ENCODE measurements at regions not wholly inside any gene's neighbourhood (a gene's known extent, or its start where the extent isn't known, plus 50 kb on each side); places are given as distances from the start of the nearest gene placed in this dataset.

DNA sequence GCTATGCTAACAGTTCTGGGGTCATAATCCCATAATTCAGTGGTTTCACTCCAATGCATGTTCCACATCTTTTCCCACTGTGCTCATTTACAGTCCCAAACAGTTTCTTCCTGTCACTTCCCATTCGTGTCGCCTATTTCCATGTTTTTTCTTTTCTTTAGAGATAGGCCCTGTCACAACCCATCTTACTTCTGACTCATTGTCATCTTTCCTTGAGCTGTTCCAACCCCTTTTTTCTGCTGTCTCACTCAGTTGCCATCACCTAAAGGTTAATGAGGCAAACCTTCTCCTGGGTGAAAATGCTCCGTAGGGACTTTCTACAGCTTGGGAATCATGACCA lies 814.5 kb downstream of the VGLL3 start:
- no peak for DNase-seq (ENCODE audit: low read depth)
- H3K4me3 ChIP-seq (ENCODE audit: low read depth, low read length): no peak overlapping the region
- TF ChIP-seq, protein P1, sequence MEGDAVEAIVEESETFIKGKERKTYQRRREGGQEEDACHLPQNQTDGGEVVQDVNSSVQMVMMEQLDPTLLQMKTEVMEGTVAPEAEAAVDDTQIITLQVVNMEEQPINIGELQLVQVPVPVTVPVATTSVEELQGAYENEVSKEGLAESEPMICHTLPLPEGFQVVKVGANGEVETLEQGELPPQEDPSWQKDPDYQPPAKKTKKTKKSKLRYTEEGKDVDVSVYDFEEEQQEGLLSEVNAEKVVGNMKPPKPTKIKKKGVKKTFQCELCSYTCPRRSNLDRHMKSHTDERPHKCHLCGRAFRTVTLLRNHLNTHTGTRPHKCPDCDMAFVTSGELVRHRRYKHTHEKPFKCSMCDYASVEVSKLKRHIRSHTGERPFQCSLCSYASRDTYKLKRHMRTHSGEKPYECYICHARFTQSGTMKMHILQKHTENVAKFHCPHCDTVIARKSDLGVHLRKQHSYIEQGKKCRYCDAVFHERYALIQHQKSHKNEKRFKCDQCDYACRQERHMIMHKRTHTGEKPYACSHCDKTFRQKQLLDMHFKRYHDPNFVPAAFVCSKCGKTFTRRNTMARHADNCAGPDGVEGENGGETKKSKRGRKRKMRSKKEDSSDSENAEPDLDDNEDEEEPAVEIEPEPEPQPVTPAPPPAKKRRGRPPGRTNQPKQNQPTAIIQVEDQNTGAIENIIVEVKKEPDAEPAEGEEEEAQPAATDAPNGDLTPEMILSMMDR (conservative IDR thresholded peaks at IDR 0.05; ENCODE audit: low read depth, low read length): no peak

DNA sequence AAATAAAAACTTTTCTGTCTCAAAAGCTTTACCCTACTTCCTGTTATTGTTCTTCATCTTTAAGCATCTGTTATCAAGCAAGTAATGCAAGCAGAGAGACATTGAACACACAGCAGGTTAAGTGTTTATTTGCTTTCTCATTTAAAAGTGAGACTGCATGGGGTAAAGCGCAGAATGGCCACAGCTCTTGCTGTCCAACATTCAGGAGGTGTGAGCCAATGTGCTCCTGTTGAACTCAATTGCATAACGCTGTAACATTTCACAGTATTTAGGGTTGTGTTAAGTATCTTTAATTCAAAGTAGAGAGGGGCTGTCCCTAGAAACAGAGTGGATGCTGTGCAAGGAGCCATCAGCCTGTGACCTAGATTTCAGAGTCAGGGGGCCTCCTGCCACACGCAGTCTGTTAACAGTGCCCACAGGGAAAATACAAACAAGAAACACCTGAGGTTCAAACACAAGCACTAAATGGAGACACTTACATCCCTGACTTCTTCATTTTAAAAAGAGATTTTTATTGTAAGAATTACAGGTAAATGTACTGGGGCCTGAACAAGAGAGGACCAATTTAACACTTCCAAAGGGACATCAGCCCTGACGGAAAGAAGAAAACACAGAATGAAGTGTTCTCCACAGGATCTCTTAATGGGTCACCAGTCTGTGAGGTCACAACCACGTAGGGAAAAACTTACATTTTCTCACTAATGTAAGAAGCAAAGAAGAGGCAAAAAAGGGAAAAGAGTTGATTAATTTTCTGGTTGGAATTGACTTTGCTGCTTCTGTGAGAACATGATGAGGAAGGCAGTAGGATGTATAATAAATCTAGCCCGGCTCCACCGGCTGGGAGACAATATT lies 815.1 kb downstream of the VGLL3 start:
- TF ChIP-seq, protein P1 (conservative IDR thresholded peaks at IDR 0.05; ENCODE audit: low read depth, low read length): no peak
- no peak overlapping the region for H3K4me3 ChIP-seq (ENCODE audit: low read depth, low read length)
- no peak for DNase-seq (ENCODE audit: low read depth)

DNA sequence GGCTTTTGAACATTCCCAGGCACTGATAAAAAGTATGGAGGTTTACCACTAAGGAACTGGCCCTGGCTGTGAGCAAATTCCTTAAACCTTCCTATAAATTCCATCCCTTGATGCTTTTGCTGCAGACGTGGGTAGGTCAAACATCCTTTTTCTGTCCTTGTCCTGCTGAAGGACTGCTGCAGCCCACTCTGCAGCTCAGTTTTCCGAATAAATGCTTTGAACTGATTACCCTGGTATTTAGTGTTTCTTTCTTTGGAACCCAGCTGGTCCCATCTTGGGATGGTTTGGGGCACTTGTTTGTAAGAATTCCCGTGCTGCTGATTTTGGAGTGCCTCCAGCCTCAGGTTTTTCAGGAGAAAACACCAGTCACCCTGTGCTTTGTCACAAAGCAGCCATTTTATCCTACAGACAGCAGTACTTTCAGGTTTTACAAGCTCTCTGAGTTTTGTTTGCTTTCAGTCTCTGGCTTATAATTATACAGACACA lies 815.9 kb downstream of the VGLL3 start:
- DNase-seq (ENCODE audit: low read depth): no peak
- TF ChIP-seq, protein P1 (conservative IDR thresholded peaks at IDR 0.05; ENCODE audit: low read depth, low read length): no peak
- no peak overlapping the region for H3K4me3 ChIP-seq (ENCODE audit: low read depth, low read length)

DNA sequence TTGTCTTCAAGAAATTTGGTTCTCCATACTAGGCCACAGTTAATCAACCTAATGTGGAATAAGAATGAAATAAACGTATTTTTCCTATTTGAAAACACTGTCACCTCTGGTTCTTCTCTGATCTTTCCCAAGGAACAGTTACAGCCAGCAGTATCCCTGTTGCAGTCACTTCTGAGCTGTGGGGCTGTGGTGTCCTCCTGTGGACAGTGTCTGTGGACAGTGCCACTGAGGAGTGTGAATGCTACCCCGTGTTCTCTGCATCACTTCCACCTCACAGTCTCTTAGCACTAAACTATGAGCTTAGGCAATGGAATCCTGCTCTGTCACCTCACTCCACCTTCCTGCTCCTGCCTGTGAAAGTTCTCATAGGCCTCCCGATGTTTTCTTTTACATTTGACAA lies 817.5 kb downstream of the VGLL3 start:
- no peak for DNase-seq (ENCODE audit: low read depth)
- TF ChIP-seq, protein P1 (conservative IDR thresholded peaks at IDR 0.05; ENCODE audit: low read depth, low read length): no peak
- H3K4me3 ChIP-seq (ENCODE audit: low read depth, low read length): no peak overlapping the region

DNA sequence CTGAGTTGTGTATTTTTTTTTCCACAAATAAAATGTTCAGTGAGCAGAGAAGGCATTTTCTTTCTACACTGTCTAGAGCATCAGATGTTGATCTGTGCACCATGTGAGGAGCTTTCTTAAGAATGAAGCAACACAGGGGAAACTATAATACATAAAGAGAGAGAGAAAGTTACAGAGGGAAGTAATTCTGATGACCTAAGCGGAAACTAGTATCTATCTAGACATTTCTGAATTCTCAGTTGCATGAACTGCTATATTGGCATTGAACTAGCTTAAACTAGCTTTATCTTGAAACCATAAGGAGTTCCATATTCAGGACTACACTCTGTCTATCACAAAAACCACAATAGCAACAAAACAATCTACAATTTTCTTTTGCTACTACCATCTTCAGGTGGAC lies 822.4 kb downstream of the VGLL3 start:
- no peak overlapping the region for H3K4me3 ChIP-seq (ENCODE audit: low read depth, low read length)
- no peak for DNase-seq (ENCODE audit: low read depth)
- TF ChIP-seq, protein P1 (conservative IDR thresholded peaks at IDR 0.05; ENCODE audit: low read depth, low read length): no peak

DNA sequence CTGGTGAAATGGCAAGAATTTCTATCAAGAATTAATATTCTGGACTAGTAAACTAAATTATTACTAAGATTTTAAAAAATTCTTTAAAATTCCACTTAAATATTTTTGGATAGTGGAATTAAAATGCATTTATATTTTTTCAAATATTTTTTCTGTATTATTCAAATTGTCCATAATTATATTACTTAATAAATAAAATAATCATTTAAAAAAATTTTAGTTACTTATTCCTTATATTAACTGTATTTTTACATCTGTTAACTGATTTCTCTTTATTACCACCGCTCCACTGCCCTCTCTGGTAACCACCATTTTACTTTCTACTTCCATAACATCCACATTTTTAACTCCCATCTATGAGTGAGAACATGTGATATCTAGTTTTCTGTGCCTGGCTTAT lies 828.4 kb downstream of the VGLL3 start:
- TF ChIP-seq, protein P1 (conservative IDR thresholded peaks at IDR 0.05; ENCODE audit: low read depth, low read length): no peak
- no peak overlapping the region for H3K4me3 ChIP-seq (ENCODE audit: low read depth, low read length)
- DNase-seq (ENCODE audit: low read depth): no peak

DNA sequence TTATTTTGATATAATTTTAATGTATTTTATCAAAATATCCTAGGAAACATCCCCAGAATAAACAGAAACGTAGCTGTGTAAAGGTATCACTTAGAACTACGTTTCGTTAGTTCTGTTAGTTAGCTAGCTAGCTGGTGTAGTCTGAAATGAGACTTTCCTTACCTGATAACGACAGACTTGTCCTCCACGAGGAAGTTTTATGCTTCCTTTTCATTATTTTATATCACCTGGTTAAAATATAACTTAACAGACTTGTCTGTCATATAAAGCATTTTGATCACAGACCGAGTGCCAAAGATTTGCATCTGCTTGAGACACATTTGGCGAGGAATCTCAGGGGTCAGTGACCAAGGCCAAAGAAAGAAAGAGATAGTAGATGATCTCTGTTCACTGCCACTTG lies 829.5 kb downstream of the VGLL3 start:
- no peak for DNase-seq (ENCODE audit: low read depth)
- no peak overlapping the region for H3K4me3 ChIP-seq (ENCODE audit: low read depth, low read length)
- TF ChIP-seq, protein P1 (conservative IDR thresholded peaks at IDR 0.05; ENCODE audit: low read depth, low read length): no peak

Measured in choroid plexus epithelial cell (primary cell).